PC-9 (cell line): ENCODE measurements at regions not wholly inside any gene's neighbourhood (a gene's known extent, or its start where the extent isn't known, plus 50 kb on each side); places are given as distances from the start of the nearest gene placed in this dataset.

Experiments used
- BruUV-seq: library from RNA; stranded (reverse); fragments of 400-500 nt; replicated peaks from 2 replicates; lab custom pipeline; 2021; lab: Mats Ljungman, UMichigan
- CTCF ChIA-PET: fragments of 300-600 bp; sonication (Branson Sonifier 250); formaldehyde crosslinking; loops from one replicate; lab custom pipeline; 2022; ENCODE audit warnings: antibody characterized with exemption; lab: Charles Lee
- POLR2A ChIA-PET: fragments of 300-600 bp; sonication (Branson Sonifier 250); formaldehyde crosslinking; loops from one replicate; lab custom pipeline; 2022; ENCODE audit warnings: antibody characterized with exemption; ENCODE audit not compliant: unreplicated experiment; lab: Charles Lee
- DNase-seq, 2 experiments: peaks; one replicate each; pipeline versions ENCODE4 v3.0.0 to v3.0.0-alpha.2; 2015 to 2022; ENCODE audit warnings: mixed read lengths in 1 of 2
- H2AFZ ChIP-seq: fragments of 200-600 bp; sonication (generic); 2 replicates; pipeline ENCODE4 v1.8.1; 2017; ENCODE audit warnings: antibody characterized with exemption
- H3F3A ChIP-seq: fragments of 200-600 bp; sonication (generic); 2 replicates; pipeline ENCODE4 v1.8.1; 2017; ENCODE audit warnings: antibody characterized with exemption, mild to moderate bottlenecking, low read depth; ENCODE audit not compliant: insufficient read depth
- H3K27ac ChIP-seq: fragments of 200-600 bp; sonication (generic); 2 replicates; pipeline ENCODE4 v1.6.1; 2016; ENCODE audit warnings: mixed run types
- H3K27me3 ChIP-seq: fragments of 200-600 bp; sonication (generic); 2 replicates; pipeline ENCODE4 v1.6.1; 2016; ENCODE audit warnings: low read depth, mixed run types; ENCODE audit not compliant: insufficient read depth
- H3K36me3 ChIP-seq: fragments of 200-600 bp; sonication (generic); 2 replicates; pipeline ENCODE4 v1.6.1; 2016; ENCODE audit warnings: low read depth, mixed run types
- H3K4me1 ChIP-seq: fragments of 200-600 bp; sonication (generic); replicated peaks from 2 replicates; pipeline ENCODE4 v1.6.1; 2016; ENCODE audit warnings: mixed run types; ENCODE audit not compliant: insufficient read depth
- H3K4me2 ChIP-seq: fragments of 200-600 bp; sonication (generic); 2 replicates; pipeline ENCODE4 v1.6.1; 2017; ENCODE audit warnings: mixed run types
- H3K4me3 ChIP-seq: fragments of 200-600 bp; sonication (generic); 2 replicates; pipeline ENCODE4 v1.6.1; 2016; ENCODE audit warnings: mixed run types
- H3K79me2 ChIP-seq: fragments of 200-600 bp; sonication (generic); 2 replicates; pipeline ENCODE4 v1.6.1; 2017; ENCODE audit warnings: low read depth, mixed run types
- H3K9me2 ChIP-seq: fragments of 200-600 bp; sonication (generic); 2 replicates; pipeline ENCODE4 v1.8.1; 2017; ENCODE audit warnings: mild to moderate bottlenecking; ENCODE audit not compliant: insufficient read depth
- H3K9me3 ChIP-seq: fragments of 200-600 bp; sonication (generic); 2 replicates; pipeline ENCODE4 v1.8.1; 2016; ENCODE audit warnings: low read depth; ENCODE audit not compliant: insufficient read depth
- H4K20me1 ChIP-seq: fragments of 200-600 bp; sonication (generic); 2 replicates; pipeline ENCODE4 v1.8.1; 2017; ENCODE audit not compliant: insufficient read depth
- EZH2 ChIP-seq: fragments of 200-600 bp; sonication (generic); IDR thresholded peaks from 2 replicates; pipeline ENCODE4 v1.8.0; 2017; ENCODE audit warnings: antibody characterized with exemption, low read depth
- intact Hi-C: fragments of 100-400 bp; cut with micrococcal nuclease; formaldehyde crosslinking; loops from one replicate; pipeline ENCODE4 v1.10.0; 2022; ENCODE audit not compliant: unreplicated experiment
- TF ChIP-seq, protein P1 (sequence below): fragments of 200-600 bp; sonication (generic); conservative IDR thresholded peaks from 2 replicates; pipeline ENCODE4 v1.6.1; 2017; ENCODE audit warnings: mixed run types, antibody characterized with exemption, mild to moderate bottlenecking, moderate library complexity

DNA sequence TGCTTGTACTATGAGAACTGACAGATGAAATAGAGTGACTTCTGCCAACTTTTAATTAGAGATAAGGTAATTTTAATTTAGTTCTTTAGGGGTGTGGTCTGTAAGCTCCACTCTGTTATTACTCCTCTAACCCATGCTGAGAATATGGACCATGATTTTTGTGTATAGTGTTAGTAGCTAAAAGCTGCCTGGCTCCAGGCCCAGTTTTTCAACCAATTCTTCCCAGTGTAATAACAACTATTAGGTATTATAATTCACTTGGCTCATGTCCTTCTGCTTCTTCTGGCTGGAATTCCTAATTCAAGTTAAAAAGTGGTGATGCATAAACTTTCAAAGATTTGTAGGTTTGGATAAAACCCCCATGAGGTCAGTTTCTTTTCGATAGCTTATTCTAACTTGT is 216.3 kb downstream of the ISL1 start:
- Histone ChIP-seq H3K9me3 (no peaks in the 10 kb centered on the region), H3K4me3 (no peak overlapping the region), H3K4me1 (no peaks in the 10 kb centered on the region), H4K20me1 (no peaks in the 10 kb centered on the region), H3K9me2 (no peaks in the 10 kb centered on the region), H3F3A (no peaks in the 10 kb centered on the region), H3K36me3 (no peaks in the 10 kb centered on the region), H3K4me2 (no peak overlapping the region), H2AFZ (no peak overlapping the region), H3K79me2 (no peaks in the 10 kb centered on the region), H3K27me3 (no peaks in the 10 kb centered on the region), H3K27ac (no peak overlapping the region)
- intact Hi-C loops, result no loop called here
- POLR2A ChIA-PET, result no interaction called here
- DNase-seq, result no peak
- no peak for TF ChIP-seq EZH2
- TF ChIP-seq, protein P1, sequence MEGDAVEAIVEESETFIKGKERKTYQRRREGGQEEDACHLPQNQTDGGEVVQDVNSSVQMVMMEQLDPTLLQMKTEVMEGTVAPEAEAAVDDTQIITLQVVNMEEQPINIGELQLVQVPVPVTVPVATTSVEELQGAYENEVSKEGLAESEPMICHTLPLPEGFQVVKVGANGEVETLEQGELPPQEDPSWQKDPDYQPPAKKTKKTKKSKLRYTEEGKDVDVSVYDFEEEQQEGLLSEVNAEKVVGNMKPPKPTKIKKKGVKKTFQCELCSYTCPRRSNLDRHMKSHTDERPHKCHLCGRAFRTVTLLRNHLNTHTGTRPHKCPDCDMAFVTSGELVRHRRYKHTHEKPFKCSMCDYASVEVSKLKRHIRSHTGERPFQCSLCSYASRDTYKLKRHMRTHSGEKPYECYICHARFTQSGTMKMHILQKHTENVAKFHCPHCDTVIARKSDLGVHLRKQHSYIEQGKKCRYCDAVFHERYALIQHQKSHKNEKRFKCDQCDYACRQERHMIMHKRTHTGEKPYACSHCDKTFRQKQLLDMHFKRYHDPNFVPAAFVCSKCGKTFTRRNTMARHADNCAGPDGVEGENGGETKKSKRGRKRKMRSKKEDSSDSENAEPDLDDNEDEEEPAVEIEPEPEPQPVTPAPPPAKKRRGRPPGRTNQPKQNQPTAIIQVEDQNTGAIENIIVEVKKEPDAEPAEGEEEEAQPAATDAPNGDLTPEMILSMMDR, result no peak
- BruUV-seq, result no TSS peak
- CTCF ChIA-PET, result no interaction called here

DNA sequence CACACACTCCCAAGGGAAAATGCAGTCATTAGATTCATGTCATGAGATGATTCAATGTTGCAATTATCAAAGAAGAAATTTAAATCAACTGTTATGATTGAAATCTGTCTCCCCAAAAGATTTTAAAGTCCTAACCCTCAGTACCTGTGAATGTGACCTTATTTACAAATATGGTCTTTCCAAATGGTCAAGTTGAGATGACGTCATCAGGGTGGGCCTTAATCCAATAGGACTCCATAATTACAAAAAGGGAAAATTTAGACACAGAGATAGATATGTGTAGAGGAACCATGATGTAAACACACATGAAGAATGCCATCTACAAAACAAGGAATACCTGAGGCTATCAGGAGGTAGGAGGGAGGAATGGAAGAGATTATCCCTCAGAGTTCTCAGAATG is 221.1 kb downstream of the ISL1 start:
- CTCF ChIA-PET, result no interaction called here
- no peak for TF ChIP-seq EZH2
- TF ChIP-seq, protein P1, result no peak
- no peaks in the 10 kb centered on the region for H3K9me3 ChIP-seq
- H3K4me1 ChIP-seq, result no peaks in the 10 kb centered on the region
- no TSS peak for BruUV-seq
- no peaks in the 10 kb centered on the region for H3K27me3 ChIP-seq
- H3F3A ChIP-seq, result no peaks in the 10 kb centered on the region
- H3K27ac ChIP-seq, result no peak overlapping the region
- H3K9me2 ChIP-seq, result no peaks in the 10 kb centered on the region
- DNase-seq, result no peak
- H3K79me2 ChIP-seq, result no peaks in the 10 kb centered on the region
- no peak overlapping the region for H3K4me2 ChIP-seq
- intact Hi-C loops, result no loop called here
- no peaks in the 10 kb centered on the region for H3K36me3 ChIP-seq
- H2AFZ ChIP-seq, result no peak overlapping the region
- H4K20me1 ChIP-seq, result no peaks in the 10 kb centered on the region
- POLR2A ChIA-PET, result no interaction called here
- no peak overlapping the region for H3K4me3 ChIP-seq

DNA sequence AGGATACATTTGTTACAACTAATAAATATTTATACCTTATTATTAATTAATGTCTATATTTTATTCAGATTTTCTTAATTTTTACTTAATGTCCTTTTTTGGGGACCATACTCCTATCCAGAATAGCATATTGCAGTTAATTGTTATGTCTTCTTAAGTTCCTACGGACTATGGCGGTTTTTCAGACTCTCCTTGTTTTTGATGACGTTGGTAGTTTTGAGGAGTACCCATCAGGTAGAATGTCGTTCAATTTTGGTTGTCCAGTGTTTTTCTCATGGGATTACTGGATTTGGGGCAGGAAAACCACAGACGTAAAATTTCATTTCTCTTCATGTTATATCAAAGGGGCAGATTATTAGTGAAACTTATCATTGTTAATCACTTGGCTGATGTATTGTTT is 223.7 kb downstream of the ISL1 start:
- POLR2A ChIA-PET, result no interaction called here
- intact Hi-C loops, result no loop called here

More for the DNA sequence above, 223.7 kb downstream of the ISL1 start:
- Histone ChIP-seq H3K27me3 (no peaks in the 10 kb centered on the region), H3K79me2 (no peaks in the 10 kb centered on the region), H3F3A (no peaks in the 10 kb centered on the region), H2AFZ (no peak overlapping the region), H3K4me2 (no peak overlapping the region), H3K36me3 (no peaks in the 10 kb centered on the region), H3K4me3 (no peak overlapping the region), H3K4me1 (no peaks in the 10 kb centered on the region), H3K9me3 (no peaks in the 10 kb centered on the region), H4K20me1 (no peaks in the 10 kb centered on the region), H3K27ac (no peak overlapping the region), H3K9me2 (no peaks in the 10 kb centered on the region)
- BruUV-seq, result no TSS peak
- CTCF ChIA-PET, result no interaction called here
- TF ChIP-seq, protein P1, result no peak
- no peak for TF ChIP-seq EZH2
- no peak for DNase-seq
